ENCODE measurements at regions not wholly inside any gene's neighbourhood (a gene's known extent, or its start where the extent isn't known, plus 50 kb on each side); places are given as distances from the start of the nearest gene placed in this dataset.
"Not testable (repeated sequence)": the region's sequence is repeated elsewhere in the genome, so short reads cannot be mapped to it uniquely, and the experiment has no call there.

DNA sequence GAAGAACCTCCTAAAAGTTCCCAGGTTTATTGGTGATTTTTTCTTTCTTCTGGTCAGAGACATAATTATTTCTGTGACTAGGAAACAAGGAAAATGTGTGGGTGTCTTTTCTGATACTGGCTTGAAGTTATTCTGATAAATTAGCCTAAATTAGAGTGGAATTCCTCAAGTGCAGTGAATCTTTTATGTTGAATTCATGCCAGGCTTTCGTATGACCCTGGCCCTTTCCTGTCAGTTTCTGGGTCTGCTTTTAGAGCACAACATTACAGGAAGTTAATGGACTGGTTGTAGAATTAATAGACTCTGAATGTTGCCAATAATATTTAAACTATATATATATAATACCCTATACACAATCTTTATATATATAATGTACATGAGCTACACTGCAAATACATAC, 230.6 kb upstream of the KIAA1217 start:
- Histone ChIP-seq H3K27ac (no peak overlapping the region), H3K9me3 (no peaks in the 10 kb centered on the region), H3K4me3 (no peak overlapping the region), H3K36me3 (replicated peaks in 1 of 2; ENCODE audit: insufficient read depth in 1 of 2, low read depth in 2 of 2) (no peaks in the 10 kb centered on the region), H3K4me1 (peaks cover 13% of the 10 kb centered on the region), H3K27me3 (no peaks in the 10 kb centered on the region)
- ATAC-seq: no peak
- no peak for TF ChIP-seq POLR2A (IDR thresholded peaks at IDR 0.05)
- TF ChIP-seq, protein P1, sequence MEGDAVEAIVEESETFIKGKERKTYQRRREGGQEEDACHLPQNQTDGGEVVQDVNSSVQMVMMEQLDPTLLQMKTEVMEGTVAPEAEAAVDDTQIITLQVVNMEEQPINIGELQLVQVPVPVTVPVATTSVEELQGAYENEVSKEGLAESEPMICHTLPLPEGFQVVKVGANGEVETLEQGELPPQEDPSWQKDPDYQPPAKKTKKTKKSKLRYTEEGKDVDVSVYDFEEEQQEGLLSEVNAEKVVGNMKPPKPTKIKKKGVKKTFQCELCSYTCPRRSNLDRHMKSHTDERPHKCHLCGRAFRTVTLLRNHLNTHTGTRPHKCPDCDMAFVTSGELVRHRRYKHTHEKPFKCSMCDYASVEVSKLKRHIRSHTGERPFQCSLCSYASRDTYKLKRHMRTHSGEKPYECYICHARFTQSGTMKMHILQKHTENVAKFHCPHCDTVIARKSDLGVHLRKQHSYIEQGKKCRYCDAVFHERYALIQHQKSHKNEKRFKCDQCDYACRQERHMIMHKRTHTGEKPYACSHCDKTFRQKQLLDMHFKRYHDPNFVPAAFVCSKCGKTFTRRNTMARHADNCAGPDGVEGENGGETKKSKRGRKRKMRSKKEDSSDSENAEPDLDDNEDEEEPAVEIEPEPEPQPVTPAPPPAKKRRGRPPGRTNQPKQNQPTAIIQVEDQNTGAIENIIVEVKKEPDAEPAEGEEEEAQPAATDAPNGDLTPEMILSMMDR (IDR thresholded peaks at IDR 0.05): no peak
- WGBS, 2 donors: 45 to 46% methylated on average over 1 of the region's 1 CpG
- intact Hi-C loops (cut with DNase I): no loop called here
- no peak for DNase-seq

DNA sequence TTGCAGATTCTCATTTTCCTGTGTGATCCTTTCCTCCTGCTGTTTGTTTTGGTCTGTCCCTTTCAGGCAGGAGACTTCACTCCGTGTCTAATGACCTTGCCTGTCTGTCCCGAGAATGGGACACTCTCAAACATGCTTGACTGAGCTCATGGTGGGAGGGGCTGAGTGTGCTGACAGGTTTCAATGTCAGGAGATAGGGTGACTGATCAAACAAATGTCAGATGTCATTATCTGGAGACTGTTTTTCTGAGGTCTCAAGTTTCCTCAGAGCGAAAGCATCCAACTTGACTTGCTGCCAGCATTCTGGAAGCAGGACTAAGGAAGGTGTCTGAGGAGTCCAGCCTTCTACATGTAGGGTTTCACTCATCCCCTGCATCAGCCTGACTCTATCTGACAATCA, 228.8 kb upstream of the KIAA1217 start:
- H3K36me3 ChIP-seq (replicated peaks in 1 of 2; ENCODE audit: insufficient read depth in 1 of 2, low read depth in 2 of 2): no peaks in the 10 kb centered on the region

DNA sequence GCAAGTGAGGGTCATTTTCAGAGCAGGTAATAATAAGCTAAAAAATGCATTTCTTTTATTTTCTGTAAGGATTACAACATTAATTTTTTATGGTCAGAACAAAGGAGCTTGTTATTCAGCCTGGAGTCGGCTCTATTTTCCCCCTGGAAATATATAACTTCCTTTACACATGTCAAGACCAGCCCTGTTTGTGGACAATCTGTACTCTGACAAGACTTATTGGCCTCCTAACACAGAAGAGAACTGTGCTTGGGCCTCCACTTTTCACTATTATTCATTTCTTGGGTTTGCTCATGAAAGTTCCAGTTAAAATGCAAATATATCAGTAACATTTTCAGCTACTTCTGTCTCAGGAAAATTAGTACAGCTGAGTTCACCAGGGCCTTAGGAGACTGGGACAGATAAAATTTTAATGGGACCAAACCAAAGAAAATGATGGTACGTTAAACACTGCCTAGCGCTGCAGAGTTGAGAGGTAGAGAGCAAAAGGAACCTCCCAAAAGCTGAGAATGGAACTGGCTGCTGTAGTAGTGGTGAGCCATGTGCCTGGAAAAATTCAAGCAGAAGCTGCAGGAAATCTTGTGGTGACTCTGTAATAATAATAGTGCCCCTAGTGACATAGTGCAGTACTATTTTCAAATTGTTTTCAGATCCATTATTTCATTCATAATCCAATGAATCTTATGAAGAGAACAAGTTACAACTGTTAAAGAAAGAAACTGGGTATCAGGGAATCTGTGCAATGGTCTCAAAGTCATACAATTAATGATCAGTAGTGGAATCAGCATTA, 227.2 kb upstream of the KIAA1217 start:
- Histone ChIP-seq H3K4me3 (no peak overlapping the region), H3K4me1 (peaks cover 13% of the 10 kb centered on the region), H3K9me3 (no peaks in the 10 kb centered on the region), H3K27ac (no peak overlapping the region), H3K27me3 (no peaks in the 10 kb centered on the region), H3K36me3 (replicated peaks in 1 of 2; ENCODE audit: insufficient read depth in 1 of 2, low read depth in 2 of 2) (no peaks in the 10 kb centered on the region)
- 73 to 79% methylated on average over 3 of the region's 3 CpGs for WGBS, 2 donors
- TF ChIP-seq POLR2A (IDR thresholded peaks at IDR 0.05): no peak
- TF ChIP-seq, protein P1 (IDR thresholded peaks at IDR 0.05): peak in 3 of 7 experiments; percentile 8 to 14 (median 11)
- ATAC-seq (no peak), DNase-seq (no peak)
- intact Hi-C loops (cut with DNase I): no loop called here

More for the DNA sequence above, 228.8 kb upstream of the KIAA1217 start:
- TF ChIP-seq, protein P1 (IDR thresholded peaks at IDR 0.05): no peak
- intact Hi-C loops (cut with DNase I): no loop called here
- Histone ChIP-seq H3K9me3 (no peaks in the 10 kb centered on the region), H3K4me1 (peaks cover 13% of the 10 kb centered on the region), H3K4me3 (no peak overlapping the region), H3K27ac (no peak overlapping the region), H3K27me3 (no peaks in the 10 kb centered on the region)
- WGBS, 2 donors: 19 to 31% methylated on average over 3 of the region's 3 CpGs
- peak; percentile 22 to 57 (median 42) for DNase-seq
- peak; percentile 69 for ATAC-seq

DNA sequence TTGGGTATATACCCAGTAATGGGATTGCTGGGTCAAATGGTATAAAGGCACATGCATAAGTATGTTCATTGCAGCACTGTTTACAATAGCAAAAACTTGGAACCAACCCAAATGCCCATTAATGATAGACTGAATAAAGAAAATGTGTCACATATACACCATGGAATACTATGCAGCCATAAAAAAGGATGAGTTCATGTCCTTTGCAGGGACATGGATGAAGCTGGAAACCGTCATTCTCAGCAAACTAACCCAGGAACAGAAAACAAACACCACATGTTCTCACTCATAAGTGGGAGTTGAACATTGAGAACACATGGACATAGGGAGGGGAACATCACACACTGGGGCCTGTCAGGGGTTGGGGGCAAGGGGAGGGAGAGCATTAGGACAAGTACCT, 224.5 kb upstream of the KIAA1217 start:
- DNase-seq; H3K9me3 ChIP-seq; H3K27me3 ChIP-seq; H3K27ac ChIP-seq; H3K4me3 ChIP-seq; H3K36me3 ChIP-seq (replicated peaks in 1 of 2; ENCODE audit: insufficient read depth in 1 of 2, low read depth in 2 of 2); intact Hi-C loops (cut with DNase I); ATAC-seq: not testable (repeated sequence)
- peaks cover 13% of the 10 kb centered on the region for H3K4me1 ChIP-seq
- 85 to 89% methylated on average over 1 of the region's 1 CpG for WGBS, 2 donors

DNA sequence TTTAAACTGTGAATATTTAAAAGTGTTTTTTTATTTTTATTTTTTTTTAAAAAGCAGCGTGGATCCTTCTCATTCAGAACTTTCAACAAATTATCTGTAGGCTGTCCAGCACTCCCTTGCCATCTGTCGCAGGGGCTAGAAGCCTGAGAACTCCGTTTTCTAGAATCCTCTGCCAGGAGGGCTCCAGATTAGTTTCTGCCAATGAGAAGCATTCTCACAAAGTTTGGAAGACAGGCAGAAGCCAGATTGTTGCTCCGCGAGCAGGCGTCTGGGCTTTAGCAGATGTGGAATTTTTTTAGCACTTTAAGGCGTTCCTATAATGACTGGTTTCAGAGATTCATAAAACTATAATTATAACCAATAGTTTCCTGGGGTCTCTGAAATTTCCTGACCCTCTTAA, 220.9 kb upstream of the KIAA1217 start:
- Histone ChIP-seq H3K27me3 (no peaks in the 10 kb centered on the region), H3K36me3 (replicated peaks in 1 of 2; ENCODE audit: insufficient read depth in 1 of 2, low read depth in 2 of 2) (no peaks in the 10 kb centered on the region), H3K4me1 (no peaks in the 10 kb centered on the region), H3K4me3 (no peak overlapping the region), H3K9me3 (no peaks in the 10 kb centered on the region), H3K27ac (no peak overlapping the region)
- intact Hi-C loops (cut with DNase I): no loop called here
- ATAC-seq (no peak), DNase-seq (no peak)
- TF ChIP-seq, protein P1 (IDR thresholded peaks at IDR 0.05): no peak
- TF ChIP-seq POLR2A (IDR thresholded peaks at IDR 0.05): no peak
- 87 to 96% methylated on average over 7 of the region's 7 CpGs for WGBS, 2 donors

Measured in body of pancreas (tissue), 4 donors.